D341Med (cell line): ENCODE measurements at regions not wholly inside any gene's neighbourhood (a gene's known extent, or its start where the extent isn't known, plus 50 kb on each side); places are given as distances from the start of the nearest gene placed in this dataset.

Experiments used
- DNase-seq: peaks from one replicate; pipeline ENCODE4 v3.0.0; 2012; ENCODE audit warnings: low spot score

- DNase-seq = no peak
Observed at GRCh38 chr16:85990861-85991301, 91.9 kb downstream of the IRF8 start.

DNA sequence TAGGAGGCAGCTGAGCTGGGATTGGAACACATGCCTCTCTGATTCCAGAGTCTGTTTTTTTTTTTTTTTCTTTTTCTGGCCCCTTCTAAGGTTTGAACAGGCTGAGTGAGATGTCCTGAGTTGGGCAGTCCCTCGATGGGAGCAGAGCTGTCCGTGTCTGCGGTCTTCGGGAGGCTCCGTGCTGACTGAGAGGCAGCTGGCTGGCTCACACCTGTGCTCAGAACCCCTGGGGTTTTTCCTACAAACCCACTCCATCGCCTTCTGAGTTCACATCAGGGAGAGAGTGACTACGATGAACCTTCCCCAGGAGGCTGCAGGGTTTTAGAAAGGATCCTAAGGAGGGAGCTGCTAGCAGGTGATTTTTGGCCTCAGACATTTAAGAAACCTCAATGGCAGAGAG is 92.5 kb downstream of the IRF8 start:
- DNase-seq = no peak

GRCh38 chr16:85991856-85992255 is 92.9 kb downstream of the IRF8 start:
- DNase-seq = no peak

- no peak for DNase-seq
Observed at GRCh38 chr16:85992359-85992758, 93.4 kb downstream of the IRF8 start.

- DNase-seq = no peak
Observed at GRCh38 chr16:85992779-85993178, 93.8 kb downstream of the IRF8 start.

DNA sequence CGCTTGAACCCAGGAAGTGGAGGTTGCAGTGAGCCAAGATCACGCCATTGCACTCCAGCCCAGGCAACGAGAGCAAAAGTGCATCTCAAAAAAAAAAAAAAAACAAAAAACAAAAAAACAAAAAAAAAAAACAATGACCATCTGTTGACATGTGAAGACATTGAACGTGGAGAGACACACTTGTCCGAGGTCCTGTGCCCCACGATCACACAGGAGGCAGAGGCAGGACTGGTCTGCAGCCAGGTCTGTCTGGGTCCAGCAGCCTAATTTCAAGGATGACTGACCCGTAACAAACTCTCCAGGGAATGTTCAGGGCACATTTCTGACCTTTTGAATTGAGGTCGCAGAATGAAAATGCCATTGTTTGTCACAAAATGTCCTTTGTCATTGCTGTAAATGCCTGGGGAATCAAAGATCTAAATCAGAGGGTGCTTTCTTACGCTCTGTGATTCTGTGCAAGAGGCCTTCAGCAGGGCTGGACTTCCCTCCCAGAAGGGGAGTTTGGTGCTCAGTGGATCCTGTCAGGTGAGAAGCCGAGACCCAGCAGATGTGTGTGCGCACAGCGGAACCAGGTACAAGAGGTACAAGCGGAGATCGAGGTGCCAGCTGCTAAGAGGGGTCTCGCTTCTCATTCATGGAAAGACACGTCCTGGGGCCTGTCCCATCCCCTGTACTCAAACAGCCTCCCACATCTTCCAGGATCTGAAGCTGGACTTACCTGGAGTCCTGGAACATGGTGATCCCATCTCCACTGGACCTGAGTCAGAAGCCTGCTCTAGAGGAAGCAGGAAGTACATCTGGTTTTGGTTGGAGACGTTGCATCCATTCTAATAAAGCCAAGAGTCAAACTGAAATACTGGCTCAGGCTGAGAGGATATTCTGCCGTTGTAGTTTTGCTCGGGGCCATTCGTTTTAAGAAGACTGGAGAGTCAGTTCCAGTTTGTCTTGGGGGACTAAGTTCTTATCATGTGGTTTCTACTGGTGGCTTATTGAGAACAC is 95.8 kb downstream of the IRF8 start:
- DNase-seq = no peak

DNA sequence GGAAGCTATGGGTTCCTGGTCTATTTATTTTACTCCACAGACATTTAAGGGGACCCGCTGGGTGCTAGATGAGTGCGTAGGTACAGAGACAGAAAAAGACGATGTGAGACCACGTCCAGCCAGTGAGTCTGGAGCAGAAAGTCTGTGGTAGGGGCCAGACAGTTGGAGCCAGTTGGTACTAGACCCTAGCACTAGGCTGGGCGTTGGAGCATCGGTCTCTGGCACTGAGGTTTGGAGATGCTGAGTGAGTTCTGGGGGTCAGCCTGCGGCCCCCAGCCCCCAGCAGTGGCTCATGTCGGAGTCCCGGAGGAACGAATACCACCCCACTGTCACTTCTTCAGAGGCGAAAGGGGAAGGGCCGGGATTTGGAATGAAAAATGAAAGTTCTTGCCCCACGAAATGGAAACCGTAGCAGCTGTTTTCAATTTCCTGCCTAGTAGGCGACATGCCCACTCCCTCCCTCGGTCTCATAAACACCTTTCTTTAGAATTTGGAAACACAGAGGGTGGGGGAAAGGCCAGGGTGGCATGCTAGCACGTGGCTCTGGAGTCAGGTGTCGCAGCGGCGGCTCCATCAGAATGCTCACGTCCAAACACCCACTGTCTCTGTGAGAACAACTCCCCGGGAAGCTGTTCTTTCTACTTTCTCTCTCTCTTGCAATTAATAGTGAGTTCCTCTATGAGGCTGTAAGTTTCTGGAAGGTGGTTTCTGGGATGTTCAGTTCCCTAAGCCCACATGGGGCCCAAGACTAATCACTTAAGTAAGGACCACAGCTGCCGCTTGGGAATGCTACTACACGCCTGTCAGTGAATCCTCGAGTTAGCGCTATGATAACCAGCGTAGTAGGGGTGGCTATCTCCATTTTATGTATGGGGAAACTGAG is 96.8 kb downstream of the IRF8 start:
- no peak for DNase-seq

GRCh38 chr16:85996843-85997242 is 97.9 kb downstream of the IRF8 start:
- DNase-seq = no peak

- no peak for DNase-seq
Observed at GRCh38 chr16:85998171-85998867, 99.4 kb downstream of the IRF8 start.

DNA sequence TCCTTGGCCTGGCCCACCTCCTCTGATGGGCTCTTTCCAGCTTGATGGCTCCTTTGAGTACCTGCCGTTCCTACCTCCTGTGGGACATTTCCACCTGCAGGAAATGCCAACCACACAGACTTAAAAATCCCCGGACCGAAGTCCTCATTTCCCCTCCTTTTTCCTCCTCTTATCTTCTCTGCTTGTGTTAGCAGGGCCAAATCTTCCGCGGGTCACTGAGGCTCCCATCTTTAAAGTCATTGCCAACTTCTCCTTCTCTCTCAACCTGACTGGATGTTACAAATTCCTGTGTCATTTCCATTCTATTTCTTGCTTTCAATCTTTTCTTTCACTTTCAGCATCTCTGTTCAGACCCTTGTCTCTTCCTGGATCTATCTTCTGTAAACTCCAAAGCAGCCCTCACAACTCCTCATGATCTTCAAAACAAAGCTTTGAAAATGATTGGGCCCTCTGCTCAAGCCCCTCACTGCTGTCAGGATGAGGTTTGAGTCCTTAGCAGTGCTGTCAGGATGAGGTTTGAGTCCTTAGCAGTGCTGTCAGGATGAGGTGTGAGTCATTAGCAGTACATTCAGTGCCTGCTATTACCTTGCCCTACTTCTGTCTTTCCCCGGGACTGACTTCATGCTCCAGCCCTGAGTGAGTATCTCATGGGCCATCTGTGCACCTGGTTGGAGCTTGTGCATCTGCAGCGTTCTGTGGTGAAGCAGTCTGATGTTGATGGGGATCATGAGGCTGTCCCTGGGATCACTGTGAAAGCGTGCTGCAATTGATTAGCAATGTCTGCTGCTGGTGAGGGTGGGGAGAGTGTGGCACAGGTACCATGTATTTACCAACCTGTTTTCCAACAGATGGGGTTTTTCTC is 100.1 kb downstream of the IRF8 start:
- DNase-seq = no peak

- no peak for DNase-seq
Observed at GRCh38 chr16:85999778-86000177, 100.8 kb downstream of the IRF8 start.

DNA sequence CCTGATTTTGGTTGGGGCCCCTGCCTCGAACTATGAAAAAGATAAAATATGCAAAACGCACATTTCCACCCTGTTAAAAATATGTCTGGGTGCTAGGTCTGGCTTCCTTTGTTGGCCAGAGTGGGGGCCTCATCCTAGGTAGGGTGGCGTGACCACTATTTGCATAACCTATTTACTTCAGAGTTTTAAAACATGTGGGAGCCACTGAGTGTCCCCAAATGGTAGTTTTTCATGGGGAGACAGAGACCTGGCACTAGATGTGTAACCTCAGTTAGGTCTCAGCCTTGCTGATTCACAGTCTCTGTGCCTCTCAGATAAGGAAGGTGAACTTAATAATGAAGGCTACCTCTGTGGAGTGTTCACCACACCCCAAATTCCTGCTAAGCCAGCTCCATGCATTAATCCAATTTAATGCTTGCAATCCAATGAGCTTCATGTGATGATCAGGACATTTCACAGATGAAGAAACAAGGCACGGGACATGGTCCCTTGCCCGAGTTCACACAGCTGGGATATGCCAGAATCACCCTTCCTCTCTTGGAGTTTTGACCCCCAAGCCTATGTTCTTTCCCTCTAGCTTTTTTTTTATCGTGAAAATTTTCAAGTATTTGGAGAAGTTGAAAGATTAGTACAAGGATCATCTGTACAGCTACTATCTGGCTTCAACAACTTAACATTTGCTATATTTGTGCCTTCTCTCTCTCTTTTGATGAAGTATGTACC is 103.4 kb downstream of the IRF8 start:
- DNase-seq = no peak

GRCh38 chr16:86007524-86007923 is 108.6 kb downstream of the IRF8 start:
- no peak for DNase-seq

- no peak for DNase-seq
Observed at GRCh38 chr16:86010680-86011141, 111.7 kb downstream of the IRF8 start.

DNA sequence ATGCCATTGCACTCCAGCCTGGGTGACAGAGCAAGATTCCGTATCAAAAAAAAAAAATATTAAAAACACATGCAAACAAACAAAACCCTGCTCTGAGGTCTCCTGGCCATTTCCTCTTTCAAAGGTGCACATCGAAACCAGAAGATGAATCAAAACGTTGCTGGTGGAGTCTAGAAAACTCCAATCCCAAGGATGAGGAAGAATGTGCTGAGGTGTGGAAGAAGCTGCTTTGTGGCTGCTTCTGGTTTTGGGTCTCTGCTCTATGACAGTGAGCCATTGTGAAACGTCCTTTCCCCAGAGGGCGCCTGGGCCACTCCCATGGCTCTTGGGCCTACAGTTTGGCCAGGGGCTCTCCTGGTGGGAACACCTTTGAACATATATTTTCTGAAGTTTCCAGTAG is 112.6 kb downstream of the IRF8 start:
- DNase-seq = no peak

DNA sequence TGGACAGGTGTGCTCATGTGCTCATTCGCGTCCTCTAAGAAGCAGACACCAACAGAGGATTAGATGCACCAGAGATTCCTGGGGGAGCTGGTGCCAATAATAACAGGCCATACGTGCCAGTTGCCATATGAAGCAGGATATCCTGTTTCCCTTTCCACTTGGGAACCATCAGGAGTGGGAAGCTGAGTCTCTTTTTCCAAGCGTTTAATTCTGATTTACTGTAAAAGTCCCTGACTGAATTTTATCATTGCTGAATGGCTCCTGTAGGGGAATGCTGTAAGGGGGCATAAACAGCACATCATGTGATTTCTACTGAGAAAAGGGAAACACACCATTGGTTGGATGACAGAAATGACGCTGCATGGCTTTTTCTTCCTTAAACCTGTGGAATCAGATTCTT is 113.3 kb downstream of the IRF8 start:
- DNase-seq = no peak

DNA sequence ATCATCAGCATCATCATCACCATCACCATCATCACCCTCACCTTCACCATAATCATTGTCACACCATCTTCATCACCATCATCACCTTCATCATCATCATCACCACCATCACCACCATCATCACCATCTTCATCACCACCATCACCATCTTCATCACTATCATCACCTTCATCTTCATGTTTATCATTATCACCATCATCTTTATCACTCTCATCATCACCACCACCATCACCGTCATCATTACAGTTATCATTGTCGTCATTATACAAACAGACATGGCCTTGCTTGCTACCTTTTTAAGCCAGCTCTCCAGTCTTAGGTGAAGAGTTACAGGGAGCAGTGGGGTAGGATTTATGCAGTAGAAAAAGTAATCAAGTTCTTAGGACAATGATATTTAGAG is 114.9 kb downstream of the IRF8 start:
- no peak for DNase-seq

- no peak for DNase-seq
Observed at GRCh38 chr16:86015606-86016005, 116.6 kb downstream of the IRF8 start.

GRCh38 chr16:86016201-86016965 is 117.4 kb downstream of the IRF8 start:
- DNase-seq = peak; percentile 75

GRCh38 chr16:86018071-86018470 is 119.1 kb downstream of the IRF8 start:
- no peak for DNase-seq
